ENCODE measurements at regions not wholly inside any gene's neighbourhood (a gene's known extent, or its start where the extent isn't known, plus 50 kb on each side); places are given as distances from the start of the nearest gene placed in this dataset.

GRCh38 chr10:121221991-121222390 lies 370.8 kb downstream of the WDR11 start:
- H3K27me3 Mint-ChIP-seq = no peaks in the 10 kb centered on the region
- CTCF ChIA-PET = no interaction called here

GRCh38 chr10:121222842-121223241 lies 371.7 kb downstream of the WDR11 start:
- peaks cover 4% of the 10 kb centered on the region for H3K9me3 Mint-ChIP-seq

More at GRCh38 chr10:121221991-121222390, 370.8 kb downstream of the WDR11 start:
- H3K9me3 Mint-ChIP-seq = no peaks in the 10 kb centered on the region
- no peaks in the 10 kb centered on the region for H3K36me3 Mint-ChIP-seq
- H3K4me1 Mint-ChIP-seq = no peaks in the 10 kb centered on the region
- no peak overlapping the region for H3K27ac Mint-ChIP-seq
- DNase-seq = no peak
- H3K4me3 Mint-ChIP-seq = no peak overlapping the region

DNA sequence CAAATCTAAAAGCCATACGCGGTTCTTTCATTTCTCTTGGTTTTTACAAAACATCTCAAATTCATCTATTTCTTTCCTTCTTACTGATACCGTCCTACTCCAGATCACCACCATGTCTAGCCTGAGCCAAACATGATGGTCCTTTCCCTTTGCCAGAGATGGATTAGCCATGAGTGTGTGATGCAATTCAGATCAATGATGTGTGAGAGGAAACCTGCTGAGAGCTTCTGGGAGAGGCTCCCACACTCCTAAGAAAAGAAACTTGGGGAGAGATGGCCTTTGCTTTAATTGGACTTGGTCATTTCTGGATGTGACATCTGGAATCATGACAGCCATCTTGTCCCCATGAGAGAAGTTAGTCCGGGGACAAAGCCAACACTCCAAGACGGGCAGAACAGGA lies 367.2 kb downstream of the FGFR2 start:
- no peaks in the 10 kb centered on the region for H3K27me3 Mint-ChIP-seq
- no peak overlapping the region for H3K4me3 Mint-ChIP-seq
- no peaks in the 10 kb centered on the region for H3K36me3 Mint-ChIP-seq
- H3K27ac Mint-ChIP-seq = no peak overlapping the region
- peaks cover 11% of the 10 kb centered on the region for H3K9me3 Mint-ChIP-seq
- no peaks in the 10 kb centered on the region for H3K4me1 Mint-ChIP-seq
- no peak for DNase-seq
- CTCF ChIA-PET = no interaction called here

More at GRCh38 chr10:121222842-121223241, 371.7 kb downstream of the WDR11 start:
- Mint-ChIP-seq H3K4me3 (no peak overlapping the region), H3K27ac (no peak overlapping the region), H3K27me3 (no peaks in the 10 kb centered on the region), H3K36me3 (no peaks in the 10 kb centered on the region), H3K4me1 (no peaks in the 10 kb centered on the region)
- no peak for DNase-seq
- CTCF ChIA-PET = no interaction called here

DNA sequence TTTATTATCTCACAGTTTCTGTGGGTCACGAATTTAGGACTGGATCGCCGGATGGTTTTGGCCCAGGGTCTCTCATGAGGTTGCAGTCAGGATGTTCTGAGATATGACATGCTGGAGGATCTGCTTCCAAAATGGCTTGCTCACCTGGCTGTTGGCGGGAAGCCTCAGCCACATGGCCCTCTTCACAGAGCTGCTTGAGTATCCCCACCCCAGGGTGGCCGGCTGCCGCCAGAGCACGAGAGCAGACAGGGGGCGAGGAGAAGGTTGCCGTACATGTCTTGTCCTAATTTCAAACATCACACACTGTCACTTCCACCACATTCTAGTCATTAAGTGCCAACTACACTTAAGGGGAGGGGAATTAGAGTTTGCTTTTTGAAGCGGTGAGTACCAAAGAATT lies 365.8 kb downstream of the FGFR2 start:
- H3K4me1 Mint-ChIP-seq = no peaks in the 10 kb centered on the region
- DNase-seq = no peak
- no peaks in the 10 kb centered on the region for H3K27me3 Mint-ChIP-seq
- H3K27ac Mint-ChIP-seq = no peak overlapping the region
- H3K9me3 Mint-ChIP-seq = peaks cover 15% of the 10 kb centered on the region
- no peaks in the 10 kb centered on the region for H3K36me3 Mint-ChIP-seq
- no peak overlapping the region for H3K4me3 Mint-ChIP-seq
- CTCF ChIA-PET = no interaction called here

- Mint-ChIP-seq H3K9me3 (peaks cover 23% of the 10 kb centered on the region), H3K36me3 (no peaks in the 10 kb centered on the region), H3K4me1 (no peaks in the 10 kb centered on the region), H3K4me3 (no peak overlapping the region), H3K27ac (no peak overlapping the region), H3K27me3 (no peaks in the 10 kb centered on the region)
- no peak for DNase-seq
- CTCF ChIA-PET = no interaction called here
These were observed 362.6 kb downstream of the FGFR2 start for GRCh38 chr10:121235692-121236091.

GRCh38 chr10:121236621-121237020 lies 361.6 kb downstream of the FGFR2 start:
- H3K4me1 Mint-ChIP-seq = no peaks in the 10 kb centered on the region
- no peaks in the 10 kb centered on the region for H3K36me3 Mint-ChIP-seq
- CTCF ChIA-PET = no interaction called here
- H3K27ac Mint-ChIP-seq = no peak overlapping the region
- H3K27me3 Mint-ChIP-seq = no peaks in the 10 kb centered on the region
- DNase-seq = no peak
- no peak overlapping the region for H3K4me3 Mint-ChIP-seq
- H3K9me3 Mint-ChIP-seq = peaks cover 23% of the 10 kb centered on the region

DNA sequence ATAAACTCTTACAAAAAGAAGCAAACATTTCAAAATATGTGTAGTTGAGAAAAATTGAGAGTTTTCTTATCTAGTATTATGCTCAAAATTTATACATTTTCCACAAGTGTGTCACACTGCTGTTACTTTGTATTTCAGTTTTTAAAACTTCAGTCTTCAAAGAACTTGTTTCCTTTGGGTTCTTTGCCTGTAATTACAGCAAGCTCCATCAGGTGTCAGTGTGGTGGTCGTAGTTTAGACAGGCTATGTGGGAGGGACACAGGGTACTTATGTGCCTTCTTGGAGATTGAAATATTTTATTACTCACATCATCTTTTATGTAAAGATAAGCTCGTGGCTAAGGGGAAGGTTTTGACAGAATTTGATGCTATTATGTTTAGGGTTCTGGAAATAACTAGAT lies 360.5 kb downstream of the FGFR2 start:
- CTCF ChIA-PET = no interaction called here
- Mint-ChIP-seq H3K9me3 (peaks cover 23% of the 10 kb centered on the region), H3K4me1 (no peaks in the 10 kb centered on the region), H3K4me3 (no peak overlapping the region), H3K36me3 (no peaks in the 10 kb centered on the region), H3K27ac (no peak overlapping the region), H3K27me3 (no peaks in the 10 kb centered on the region)
- no peak for DNase-seq

- H3K36me3 Mint-ChIP-seq = no peaks in the 10 kb centered on the region
- no peaks in the 10 kb centered on the region for H3K4me1 Mint-ChIP-seq
- no peak overlapping the region for H3K4me3 Mint-ChIP-seq
- H3K27me3 Mint-ChIP-seq = no peaks in the 10 kb centered on the region
- DNase-seq = no peak
- peaks cover 22% of the 10 kb centered on the region for H3K9me3 Mint-ChIP-seq
- CTCF ChIA-PET = no interaction called here
- H3K27ac Mint-ChIP-seq = no peak overlapping the region
These were observed 358.2 kb downstream of the FGFR2 start for GRCh38 chr10:121240011-121240410.

DNA sequence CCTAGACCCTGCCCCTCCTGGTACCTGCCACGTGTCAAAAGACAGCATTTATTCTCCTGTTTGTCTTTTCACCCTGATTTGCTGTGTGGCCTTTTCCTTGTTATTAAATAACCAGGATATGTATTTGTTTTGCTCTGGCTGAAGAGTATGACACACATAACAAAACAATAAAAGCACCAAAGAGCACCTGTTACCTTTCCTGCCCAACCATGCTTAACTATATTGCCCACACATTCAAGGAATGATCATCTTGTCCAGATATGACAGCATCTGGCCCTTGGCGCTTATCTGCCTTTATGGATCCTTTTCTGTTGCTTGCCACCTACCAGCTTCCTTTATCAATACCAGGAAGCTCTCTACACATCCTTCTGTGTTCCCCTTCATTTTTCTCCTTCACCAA lies 357.7 kb downstream of the FGFR2 start:
- Mint-ChIP-seq H3K27ac (no peak overlapping the region), H3K27me3 (no peaks in the 10 kb centered on the region), H3K4me3 (no peak overlapping the region), H3K4me1 (no peaks in the 10 kb centered on the region), H3K9me3 (peaks cover 21% of the 10 kb centered on the region), H3K36me3 (no peaks in the 10 kb centered on the region)
- CTCF ChIA-PET = no interaction called here
- DNase-seq = no peak

DNA sequence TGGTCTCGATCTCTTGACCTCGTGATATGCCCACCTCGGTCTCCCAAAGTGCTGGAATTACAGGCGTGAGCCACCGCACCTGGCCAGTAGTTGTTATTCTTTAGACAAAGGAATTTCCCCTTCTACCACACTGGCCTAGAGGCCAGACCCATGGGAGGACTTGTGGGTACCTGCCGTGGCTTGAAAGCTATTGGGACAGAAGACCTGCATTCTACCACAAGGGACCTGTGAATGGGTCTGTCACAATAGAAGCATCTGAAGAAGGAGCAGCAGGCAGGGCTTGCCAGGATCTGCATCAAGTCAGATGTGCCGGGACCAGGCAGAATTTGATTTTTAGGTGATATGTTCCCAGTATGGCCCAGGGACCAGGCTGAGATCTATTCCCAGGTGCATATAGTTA lies 356.9 kb downstream of the FGFR2 start:
- Mint-ChIP-seq H3K36me3 (no peaks in the 10 kb centered on the region), H3K27ac (no peak overlapping the region), H3K9me3 (peaks cover 14% of the 10 kb centered on the region), H3K4me3 (no peak overlapping the region), H3K27me3 (no peaks in the 10 kb centered on the region), H3K4me1 (no peaks in the 10 kb centered on the region)
- CTCF ChIA-PET = no interaction called here
- no peak for DNase-seq

GRCh38 chr10:121242741-121243608 lies 355.3 kb downstream of the FGFR2 start:
- Mint-ChIP-seq H3K4me3 (no peak overlapping the region), H3K9me3 (peaks cover 9% of the 10 kb centered on the region), H3K27ac (no peak overlapping the region), H3K36me3 (no peaks in the 10 kb centered on the region), H3K4me1 (no peaks in the 10 kb centered on the region), H3K27me3 (no peaks in the 10 kb centered on the region)
- no peak for DNase-seq
- CTCF ChIA-PET = no interaction called here

DNA sequence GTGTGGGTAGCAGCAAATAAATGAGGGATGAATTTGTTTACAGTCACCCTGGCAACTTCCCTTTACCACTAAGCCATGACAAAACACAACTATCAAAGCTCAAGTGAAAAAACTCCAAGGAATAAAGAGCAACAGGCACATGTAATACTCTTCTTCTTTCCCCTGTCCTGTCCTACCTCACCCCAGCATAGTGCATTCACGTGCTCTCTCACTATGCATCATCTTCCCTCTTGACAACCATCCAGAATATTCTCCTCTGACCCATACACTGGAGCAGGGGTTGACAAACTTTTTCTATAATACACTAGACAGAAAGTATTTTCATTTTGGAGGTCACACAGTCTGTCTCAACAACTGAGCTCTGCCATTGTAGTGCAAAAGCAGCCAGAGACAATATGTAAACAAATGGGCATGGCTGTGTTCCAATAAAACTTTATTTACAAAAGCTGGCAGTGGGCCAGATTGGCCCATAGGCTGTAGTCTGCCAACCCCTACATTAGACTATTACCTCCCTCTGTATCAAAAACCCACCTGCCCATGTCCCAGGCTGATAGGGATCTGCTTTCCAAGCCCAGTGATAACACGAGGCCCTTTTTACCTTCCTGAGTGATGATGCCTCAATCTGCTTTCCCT lies 354.5 kb downstream of the FGFR2 start:
- H3K27me3 Mint-ChIP-seq = no peaks in the 10 kb centered on the region
- no peaks in the 10 kb centered on the region for H3K36me3 Mint-ChIP-seq
- peaks cover 4% of the 10 kb centered on the region for H3K9me3 Mint-ChIP-seq
- H3K4me3 Mint-ChIP-seq = no peak overlapping the region
- CTCF ChIA-PET = no interaction called here
- H3K27ac Mint-ChIP-seq = no peak overlapping the region
- no peaks in the 10 kb centered on the region for H3K4me1 Mint-ChIP-seq
- no peak for DNase-seq

DNA sequence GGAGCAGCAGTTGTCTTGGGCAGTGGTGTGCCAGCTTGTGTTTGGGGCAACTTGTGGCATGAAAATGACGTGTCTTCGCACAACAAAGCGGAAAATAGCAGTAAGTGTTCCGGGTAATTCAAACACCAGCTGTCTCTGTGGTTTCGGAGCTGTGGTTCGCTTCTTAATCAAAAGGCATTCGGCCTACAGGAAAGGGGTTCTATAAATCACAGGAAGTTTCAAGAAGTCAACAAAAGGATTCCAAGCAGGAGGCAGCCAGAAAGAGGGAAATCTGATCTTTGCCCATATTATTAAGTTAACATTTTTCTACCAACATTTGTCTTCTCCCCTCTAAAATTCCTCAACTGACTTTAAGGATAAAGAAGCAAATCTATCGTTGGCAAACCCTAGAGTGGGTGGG lies 353.4 kb downstream of the FGFR2 start:
- DNase-seq = no peak
- no peaks in the 10 kb centered on the region for H3K4me1 Mint-ChIP-seq
- peaks cover 4% of the 10 kb centered on the region for H3K9me3 Mint-ChIP-seq
- H3K27ac Mint-ChIP-seq = no peak overlapping the region
- CTCF ChIA-PET = no interaction called here
- no peaks in the 10 kb centered on the region for H3K27me3 Mint-ChIP-seq
- H3K36me3 Mint-ChIP-seq = no peaks in the 10 kb centered on the region
- no peak overlapping the region for H3K4me3 Mint-ChIP-seq

DNA sequence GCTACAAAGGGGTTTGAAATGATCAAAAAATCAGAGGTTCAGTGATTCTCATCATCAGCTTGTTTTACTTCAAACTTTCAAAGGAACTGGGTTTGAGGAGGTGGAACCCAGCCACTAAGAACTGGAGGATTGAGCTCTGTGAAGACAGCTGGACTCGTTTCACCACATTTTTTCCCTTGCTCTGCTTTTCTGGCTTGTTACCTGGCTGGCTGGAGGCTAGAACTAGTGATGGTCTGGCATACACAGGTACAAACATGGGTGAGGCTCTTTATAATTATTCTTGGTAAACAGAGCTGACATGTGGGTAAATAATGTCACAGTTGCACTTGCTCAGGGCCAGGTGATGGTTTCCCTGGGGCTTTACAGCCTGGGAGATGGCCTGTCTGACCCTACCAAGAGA lies 352.5 kb downstream of the FGFR2 start:
- Mint-ChIP-seq H3K4me3 (no peak overlapping the region), H3K27me3 (no peaks in the 10 kb centered on the region), H3K36me3 (no peaks in the 10 kb centered on the region), H3K27ac (no peak overlapping the region), H3K9me3 (no peaks in the 10 kb centered on the region), H3K4me1 (no peaks in the 10 kb centered on the region)
- CTCF ChIA-PET = no interaction called here
- DNase-seq = no peak

DNA sequence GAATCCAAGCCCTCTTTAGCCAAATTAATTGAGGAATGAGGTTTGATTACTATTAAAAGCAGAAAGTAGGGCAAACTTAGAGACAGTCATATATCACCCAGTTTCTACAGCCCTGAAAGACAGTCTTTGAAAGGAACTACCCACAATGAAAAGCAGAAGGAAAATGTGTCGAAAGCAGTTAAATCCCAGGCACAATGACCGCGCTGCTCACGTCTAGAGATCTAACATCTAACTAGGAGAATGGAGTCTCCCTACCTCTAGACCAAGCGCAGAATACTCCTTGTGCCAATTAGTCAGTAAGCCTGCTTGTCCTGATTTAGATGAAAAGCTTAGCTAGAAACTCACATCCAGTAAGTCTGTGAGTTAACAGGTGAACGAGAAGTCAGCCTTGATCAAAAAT lies 350.0 kb downstream of the FGFR2 start:
- no peak overlapping the region for H3K27ac Mint-ChIP-seq
- no peak overlapping the region for H3K4me3 Mint-ChIP-seq
- no peaks in the 10 kb centered on the region for H3K4me1 Mint-ChIP-seq
- CTCF ChIA-PET = no interaction called here
- no peaks in the 10 kb centered on the region for H3K27me3 Mint-ChIP-seq
- no peaks in the 10 kb centered on the region for H3K9me3 Mint-ChIP-seq
- no peaks in the 10 kb centered on the region for H3K36me3 Mint-ChIP-seq
- no peak for DNase-seq

Measured in activated naive CD4-positive, alpha-beta T cell treated with anti-CD3 and anti-CD28 coated beads, Interleukin-2, amount 10 ng/mL, durations not matched to agents 7 days and 5 days (primary cell).